HUES48 (cell line): ENCODE measurements at regions not wholly inside any gene's neighbourhood (a gene's known extent, or its start where the extent isn't known, plus 50 kb on each side); places are given as distances from the start of the nearest gene placed in this dataset.

Source experiments
- H3K27ac ChIP-seq: one replicate; pipeline ENCODE4 v1.7.0; 2013; ENCODE audit warnings: low read depth, low read length, inconsistent platforms
- H3K27me3 ChIP-seq: 2 replicates; pipeline ENCODE4 v1.6.1; 2013; ENCODE audit warnings: mild to moderate bottlenecking, low read length; ENCODE audit not compliant: control insufficient read depth, insufficient read depth
- H3K36me3 ChIP-seq: 2 replicates; pipeline ENCODE4 v1.6.1; 2013; ENCODE audit warnings: low read length; ENCODE audit not compliant: control insufficient read depth, insufficient read depth
- H3K4me1 ChIP-seq: 2 replicates; pipeline ENCODE4 v1.6.1; 2013; ENCODE audit warnings: mild to moderate bottlenecking, low read length; ENCODE audit not compliant: control insufficient read depth, insufficient read depth
- H3K4me3 ChIP-seq: 2 replicates; pipeline ENCODE4 v1.5.1; 2013; ENCODE audit warnings: mild to moderate bottlenecking, low read depth, low read length
- H3K9ac ChIP-seq: 2 replicates; pipeline ENCODE4 v1.6.1; 2013; ENCODE audit warnings: mild to moderate bottlenecking, low read depth, low read length, moderate library complexity
- H3K9me3 ChIP-seq: 2 replicates; pipeline ENCODE4 v1.6.1; 2013; ENCODE audit warnings: low read length; ENCODE audit not compliant: control insufficient read depth, insufficient read depth

- H3K9me3 ChIP-seq, result peaks cover 10% of the 10 kb centered on the region; the same call in 1 of the 2 replicates
- H3K9ac ChIP-seq, result no peak overlapping the region
- H3K27me3 ChIP-seq, result no peaks in the 10 kb centered on the region
- no peak overlapping the region for H3K27ac ChIP-seq
- no peak overlapping the region for H3K4me3 ChIP-seq
- no peaks in the 10 kb centered on the region for H3K36me3 ChIP-seq
- peaks cover 10% of the 10 kb centered on the region; the same call in 1 of the 2 replicates for H3K4me1 ChIP-seq
Measured at GRCh38 chr17:72417627-72418026, 296.8 kb downstream of the SOX9 start.

DNA sequence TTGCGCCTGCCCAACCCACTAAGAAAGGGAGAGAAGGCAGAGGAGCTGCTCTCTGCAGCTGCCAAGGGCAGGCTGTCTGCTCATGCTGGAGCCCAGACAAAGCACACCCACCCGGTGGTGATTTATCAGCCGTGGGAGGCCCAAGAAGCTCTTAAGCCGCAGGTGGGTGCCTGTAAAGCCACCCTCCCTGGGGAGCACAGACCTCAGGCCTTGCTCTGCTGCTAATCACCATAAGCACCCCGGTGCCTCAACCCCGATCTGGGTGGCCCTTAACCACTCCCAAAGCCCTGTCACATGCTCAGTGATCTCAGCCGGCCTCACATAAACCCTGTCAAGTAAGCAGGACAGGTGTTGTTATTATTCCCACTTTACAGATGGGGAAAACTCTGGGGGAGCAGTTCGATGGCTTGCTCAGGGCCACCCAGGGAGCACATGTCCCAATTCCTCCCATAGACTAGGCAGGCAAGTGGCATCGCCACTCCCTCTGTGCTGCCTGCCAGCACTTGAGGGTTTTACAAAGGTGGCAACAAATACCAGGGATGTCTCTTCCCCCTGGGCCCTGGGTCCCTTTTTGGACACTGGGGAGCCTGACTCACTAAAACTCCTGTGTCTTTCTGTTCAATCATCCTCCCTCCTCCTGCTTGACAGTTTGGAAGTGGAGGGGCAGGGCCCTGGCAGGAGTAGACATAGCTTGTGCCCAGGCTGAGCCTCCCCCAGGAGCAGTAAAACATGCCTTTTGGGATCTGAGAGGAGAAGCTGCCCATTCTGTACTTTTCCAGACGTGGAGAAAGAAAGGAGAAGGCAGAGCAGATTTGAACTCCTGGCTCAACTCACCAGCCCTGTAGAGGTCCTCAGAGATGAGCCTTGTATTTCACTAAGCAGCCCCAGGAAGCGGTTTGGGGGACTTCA, 299.3 kb downstream of the SOX9 start:
- Histone ChIP-seq H3K4me3 (no peak overlapping the region), H3K27me3 (no peaks in the 10 kb centered on the region), H3K4me1 (peaks cover 10% of the 10 kb centered on the region; the same call in 1 of the 2 replicates), H3K9ac (no peak overlapping the region), H3K9me3 (peaks cover 10% of the 10 kb centered on the region; the same call in 1 of the 2 replicates), H3K36me3 (no peaks in the 10 kb centered on the region), H3K27ac (no peak overlapping the region)

- Histone ChIP-seq H3K27ac (peak overlapping the region; percentile 36), H3K9ac (no peak overlapping the region), H3K36me3 (no peaks in the 10 kb centered on the region), H3K9me3 (peaks cover 10% of the 10 kb centered on the region; the same call in 1 of the 2 replicates), H3K4me3 (no peak overlapping the region), H3K27me3 (no peaks in the 10 kb centered on the region), H3K4me1 (peaks cover 9% of the 10 kb centered on the region; the same call in 1 of the 2 replicates)
Measured at GRCh38 chr17:72420775-72421127, 299.9 kb downstream of the SOX9 start.

- Histone ChIP-seq H3K4me1 (0 out of 2 replicates have a peak, but pooled peaks cover 2% of the 10 kb centered on the region), H3K27me3 (no peaks in the 10 kb centered on the region), H3K36me3 (no peaks in the 10 kb centered on the region), H3K4me3 (no peak overlapping the region), H3K9ac (no peak overlapping the region), H3K9me3 (peaks cover 10% of the 10 kb centered on the region; the same call in 1 of the 2 replicates), H3K27ac (peak overlapping the region; percentile 40)
Measured at GRCh38 chr17:72421128-72422092, 300.6 kb downstream of the SOX9 start.

DNA sequence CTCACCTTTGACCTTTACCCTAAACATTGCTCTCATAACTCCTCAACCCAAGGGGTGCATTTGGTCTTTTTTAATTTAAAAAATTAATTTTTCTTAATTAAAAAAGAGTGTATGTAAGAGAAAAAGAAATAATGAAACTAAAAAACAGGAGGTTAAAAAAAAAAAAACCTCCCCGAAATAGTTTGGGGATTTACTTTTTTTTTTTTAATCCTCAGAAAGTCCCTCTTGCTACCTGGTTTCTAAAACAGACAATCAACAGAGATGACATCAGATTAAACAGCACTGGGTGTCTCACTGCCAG, 301.3 kb downstream of the SOX9 start:
- no peaks in the 10 kb centered on the region for H3K36me3 ChIP-seq
- no peaks in the 10 kb centered on the region for H3K4me1 ChIP-seq
- no peak overlapping the region for H3K4me3 ChIP-seq
- no peaks in the 10 kb centered on the region for H3K27me3 ChIP-seq
- H3K9ac ChIP-seq, result no peak overlapping the region
- peaks cover 10% of the 10 kb centered on the region; the same call in 1 of the 2 replicates for H3K9me3 ChIP-seq
- no peak overlapping the region for H3K27ac ChIP-seq

DNA sequence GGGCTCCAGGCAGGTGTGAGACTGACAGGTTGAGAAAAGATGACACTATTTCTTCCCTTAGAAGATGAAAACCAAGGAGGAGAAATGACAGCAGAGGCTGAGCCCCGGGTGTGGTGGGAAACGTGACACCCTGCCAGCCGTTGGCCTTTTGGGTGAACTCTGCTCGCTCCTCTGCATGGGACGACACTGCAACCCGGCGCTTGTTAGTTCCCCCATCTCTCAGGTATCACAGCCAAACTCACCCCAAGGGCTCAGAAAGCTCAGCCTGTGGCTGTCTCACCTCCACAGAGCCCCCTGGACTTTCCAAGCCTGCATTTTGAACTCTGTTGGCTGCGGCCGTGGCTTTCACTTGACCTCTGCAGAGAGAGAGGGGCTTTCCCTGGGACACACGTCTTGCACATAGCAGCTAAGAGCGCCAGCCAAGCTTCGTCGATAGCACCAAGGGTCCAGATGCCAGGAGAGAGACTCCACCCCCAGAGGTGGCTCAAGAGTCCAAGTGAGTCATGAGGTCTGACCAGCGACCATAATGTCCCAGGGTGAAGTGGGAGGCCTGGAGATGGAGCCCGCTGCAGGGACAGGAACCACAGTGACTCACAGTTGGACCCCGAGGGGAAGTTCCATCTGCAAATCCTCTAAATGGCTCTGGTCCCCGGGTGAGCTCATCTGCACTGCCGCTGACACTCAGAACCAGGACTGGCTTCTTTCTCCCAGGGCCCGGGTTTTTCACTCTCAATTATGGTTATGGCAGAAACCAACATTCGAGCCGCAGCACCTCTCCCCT, 301.9 kb downstream of the SOX9 start:
- Histone ChIP-seq H3K4me3 (no peak overlapping the region), H3K4me1 (no peaks in the 10 kb centered on the region), H3K9ac (no peak overlapping the region), H3K27me3 (no peaks in the 10 kb centered on the region), H3K9me3 (peaks cover 5% of the 10 kb centered on the region; the same call in 1 of the 2 replicates), H3K36me3 (no peaks in the 10 kb centered on the region), H3K27ac (no peak overlapping the region)

DNA sequence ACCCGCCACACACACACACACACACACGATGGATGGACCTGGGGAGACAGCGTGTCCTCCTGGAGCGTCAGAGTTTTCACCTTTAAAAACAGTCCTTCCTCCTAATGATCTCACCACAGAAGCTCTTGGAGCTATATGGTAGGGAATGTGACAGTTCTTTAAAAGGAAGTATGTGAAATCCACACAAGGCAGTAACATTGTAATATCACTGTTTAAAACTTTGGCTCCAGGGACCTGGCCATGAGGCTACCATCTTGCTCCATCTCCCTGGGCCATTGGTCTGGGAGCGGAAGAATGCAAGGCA, 302.4 kb downstream of the SOX9 start:
- no peaks in the 10 kb centered on the region for H3K4me1 ChIP-seq
- no peak overlapping the region for H3K9ac ChIP-seq
- H3K27ac ChIP-seq, result no peak overlapping the region
- H3K4me3 ChIP-seq, result no peak overlapping the region
- H3K27me3 ChIP-seq, result no peaks in the 10 kb centered on the region
- no peaks in the 10 kb centered on the region for H3K36me3 ChIP-seq
- 0 out of 2 replicates have a peak, but pooled peaks cover under 1% of the 10 kb centered on the region for H3K9me3 ChIP-seq

GRCh38 chr17:72423718-72424117, 302.9 kb downstream of the SOX9 start:
- no peak overlapping the region for H3K9ac ChIP-seq
- no peak overlapping the region for H3K27ac ChIP-seq

DNA sequence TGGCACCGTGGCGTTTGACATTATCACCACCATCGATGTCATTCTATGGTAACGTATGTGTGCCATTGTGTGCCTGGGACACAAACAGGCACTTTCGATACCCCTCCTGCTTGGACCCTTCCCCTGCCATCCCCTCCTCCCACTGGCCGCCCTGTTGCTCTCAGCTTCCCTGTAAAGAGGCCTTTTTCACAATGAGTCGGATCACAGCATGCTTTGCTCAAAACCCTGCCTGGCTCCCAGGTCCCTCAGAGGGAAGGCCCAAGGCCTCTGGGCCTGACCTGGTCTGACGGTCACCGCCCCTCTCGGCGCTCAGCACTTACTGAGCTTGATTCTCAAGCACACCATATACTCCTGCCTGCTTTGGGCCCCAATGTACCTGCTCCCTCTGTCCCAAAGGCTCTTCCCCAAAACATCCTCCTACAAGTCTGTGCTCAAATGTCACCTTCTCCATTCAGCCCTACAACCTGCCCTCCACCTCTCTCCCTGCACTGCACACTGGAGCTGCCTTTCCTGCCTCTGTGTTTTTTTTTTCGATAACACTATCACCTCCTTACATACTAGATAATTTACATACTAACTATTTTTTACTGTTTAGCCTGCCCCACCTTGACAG, 303.8 kb downstream of the SOX9 start:
- no peak overlapping the region for H3K27ac ChIP-seq
- H3K9ac ChIP-seq, result no peak overlapping the region
- no peaks in the 10 kb centered on the region for H3K36me3 ChIP-seq
- H3K4me3 ChIP-seq, result no peak overlapping the region
- H3K27me3 ChIP-seq, result no peaks in the 10 kb centered on the region
- H3K9me3 ChIP-seq, result no peaks in the 10 kb centered on the region
- H3K4me1 ChIP-seq, result no peaks in the 10 kb centered on the region

More at GRCh38 chr17:72423718-72424117, 302.9 kb downstream of the SOX9 start:
- Histone ChIP-seq H3K27me3 (no peaks in the 10 kb centered on the region), H3K36me3 (no peaks in the 10 kb centered on the region), H3K4me3 (no peak overlapping the region), H3K4me1 (no peaks in the 10 kb centered on the region), H3K9me3 (no peaks in the 10 kb centered on the region)

DNA sequence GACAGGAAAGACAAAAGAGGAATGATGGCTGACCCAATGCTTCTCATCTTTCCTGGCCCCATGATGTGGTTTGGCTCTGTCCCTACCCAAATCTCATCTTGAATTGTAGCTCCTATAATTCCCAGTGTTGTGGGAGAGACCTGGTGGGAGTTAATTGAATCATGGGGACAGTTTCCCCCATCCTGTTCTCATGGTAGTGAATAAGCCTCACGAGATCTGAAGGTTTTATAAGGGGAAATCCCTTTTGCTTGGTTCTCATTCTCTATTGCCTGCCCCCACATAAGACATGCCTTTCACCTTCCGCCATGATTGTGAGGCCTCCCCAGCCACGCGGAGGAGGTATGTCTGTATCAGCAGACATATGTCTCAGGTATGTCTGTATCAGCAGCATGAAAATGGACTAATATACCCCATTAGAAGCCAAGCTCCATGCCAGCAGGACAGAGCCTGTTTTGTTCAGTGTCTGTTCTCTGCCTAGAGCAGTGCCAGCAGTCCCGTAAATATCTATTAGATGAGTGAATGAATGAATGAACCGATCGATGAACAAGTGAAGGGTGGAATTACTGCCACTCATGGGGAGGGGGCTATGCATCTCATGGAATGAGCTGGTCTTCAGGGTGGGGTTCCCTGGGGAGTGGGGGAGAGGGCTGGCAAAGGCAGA, 304.4 kb downstream of the SOX9 start:
- Histone ChIP-seq H3K9ac (no peak overlapping the region), H3K9me3 (no peaks in the 10 kb centered on the region), H3K27me3 (no peaks in the 10 kb centered on the region), H3K4me3 (no peak overlapping the region), H3K27ac (no peak overlapping the region), H3K4me1 (no peaks in the 10 kb centered on the region), H3K36me3 (no peaks in the 10 kb centered on the region)
